ENCODE measurements at regions not wholly inside any gene's neighbourhood (a gene's known extent, or its start where the extent isn't known, plus 50 kb on each side); places are given as distances from the start of the nearest gene placed in this dataset.
"Not testable (repeated sequence)": the region's sequence is repeated elsewhere in the genome, so short reads cannot be mapped to it uniquely, and the experiment has no call there.

- DNase-seq: no peak
Measured at GRCh38 chr2:56811401-56811800, 627.6 kb downstream of the CCDC85A start.

DNA sequence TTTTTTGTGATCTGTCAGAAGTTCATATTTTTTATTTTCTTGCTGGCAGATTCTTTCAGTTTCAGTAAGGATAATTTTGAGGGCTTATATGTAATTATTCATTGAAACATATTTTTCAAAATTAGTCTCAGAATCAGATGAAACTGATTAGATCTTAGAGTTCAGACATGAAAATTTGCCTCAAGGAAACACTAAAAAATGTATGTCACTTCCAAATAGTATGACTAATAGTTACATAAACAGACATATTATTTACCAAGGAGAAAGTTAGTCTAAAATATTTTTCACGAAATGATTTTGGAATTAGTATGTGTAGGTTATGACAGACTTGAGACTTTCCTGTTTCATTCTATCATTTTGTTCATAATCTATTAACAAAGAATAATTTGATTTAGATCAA, 628.6 kb downstream of the CCDC85A start:
- no peak for DNase-seq

DNA sequence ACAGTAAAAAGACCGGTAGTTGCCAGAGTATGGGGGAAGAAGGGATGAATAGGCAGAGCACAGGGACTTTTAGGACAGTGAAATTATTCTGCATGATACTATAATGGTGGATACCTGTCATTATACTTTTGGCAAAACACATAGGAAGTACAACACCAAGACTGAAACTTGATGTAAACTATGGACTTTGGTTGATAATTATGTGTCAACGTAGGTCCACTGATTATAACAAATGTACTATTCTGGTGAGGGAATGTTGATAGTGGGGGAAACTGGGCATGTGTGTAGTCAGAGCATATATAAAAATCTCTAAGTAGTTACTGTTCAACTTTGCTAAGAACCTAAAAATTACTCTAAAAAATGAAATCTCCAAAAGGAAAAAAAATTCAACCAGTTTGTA, 629.7 kb downstream of the CCDC85A start:
- no peak for DNase-seq

DNA sequence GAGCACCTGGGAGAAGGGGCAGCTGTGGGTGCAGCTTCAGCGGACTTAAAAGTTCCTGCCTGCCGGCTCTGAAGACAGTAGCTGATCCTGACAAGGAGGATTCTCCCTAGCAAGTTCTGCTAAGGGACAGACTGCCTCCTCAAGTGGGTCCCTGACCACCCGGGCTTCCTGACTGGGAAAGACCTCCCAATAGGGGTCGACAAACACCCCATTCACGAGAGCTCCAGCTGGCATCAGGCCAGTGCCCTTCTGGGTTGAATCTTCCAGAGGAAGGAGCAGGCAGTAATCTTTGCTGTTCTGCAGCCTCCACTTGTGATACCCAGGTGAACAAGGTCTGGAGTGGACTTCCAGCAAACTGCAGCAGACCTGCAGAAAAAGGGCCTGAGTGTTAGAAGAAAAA, 632.9 kb downstream of the CCDC85A start:
- no peak for DNase-seq

DNA sequence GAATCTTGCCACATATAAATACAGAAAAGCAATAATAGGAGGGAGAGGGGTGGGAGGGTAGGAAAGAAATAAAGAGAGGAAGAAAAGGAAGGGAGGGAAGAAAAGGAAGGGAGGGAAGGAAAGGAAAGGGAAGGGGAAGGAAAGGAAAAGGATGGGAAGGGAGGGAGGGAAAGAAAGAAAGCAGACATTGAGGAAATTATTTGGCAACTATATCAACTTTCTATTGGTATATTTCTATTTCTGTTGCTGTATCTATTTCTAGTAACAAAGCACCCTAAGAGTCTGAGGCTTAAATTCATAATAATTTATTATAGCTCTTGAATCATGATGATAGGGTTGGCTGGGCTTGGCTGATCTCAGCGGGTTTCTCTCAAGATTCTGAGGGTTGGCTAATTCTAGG, 648.0 kb downstream of the CCDC85A start:
- DNase-seq: no peak

GRCh38 chr2:56834686-56835085, 650.9 kb downstream of the CCDC85A start:
- DNase-seq: no peak

- DNase-seq: not testable (repeated sequence)
Measured at GRCh38 chr2:56840009-56840408, 656.2 kb downstream of the CCDC85A start.

GRCh38 chr2:56860991-56861390, 677.2 kb downstream of the CCDC85A start:
- no peak for DNase-seq

DNA sequence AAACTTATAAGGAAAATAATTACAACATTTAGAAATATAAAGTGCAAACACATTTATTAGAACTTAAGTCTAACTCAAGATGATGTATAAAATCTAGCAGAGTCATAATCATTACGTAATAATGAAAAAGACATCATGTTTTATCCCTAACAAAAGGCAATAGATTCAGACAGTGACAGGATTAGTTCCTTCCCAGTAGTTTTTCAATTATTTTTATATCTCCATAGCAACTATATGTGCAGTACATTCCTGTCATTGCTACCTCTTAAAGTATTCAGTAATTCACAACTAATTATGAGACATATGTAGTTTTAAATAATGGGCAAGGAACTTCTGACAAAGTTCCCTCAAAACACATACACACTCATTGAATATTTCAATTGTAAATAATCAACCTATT, 687.9 kb downstream of the CCDC85A start:
- no peak for DNase-seq

GRCh38 chr2:56874717-56875116, 690.9 kb downstream of the CCDC85A start:
- DNase-seq: no peak

- DNase-seq: no peak
Measured at GRCh38 chr2:56889738-56890137, 705.9 kb downstream of the CCDC85A start.

GRCh38 chr2:56892382-56892781, 708.6 kb downstream of the CCDC85A start:
- DNase-seq: no peak

DNA sequence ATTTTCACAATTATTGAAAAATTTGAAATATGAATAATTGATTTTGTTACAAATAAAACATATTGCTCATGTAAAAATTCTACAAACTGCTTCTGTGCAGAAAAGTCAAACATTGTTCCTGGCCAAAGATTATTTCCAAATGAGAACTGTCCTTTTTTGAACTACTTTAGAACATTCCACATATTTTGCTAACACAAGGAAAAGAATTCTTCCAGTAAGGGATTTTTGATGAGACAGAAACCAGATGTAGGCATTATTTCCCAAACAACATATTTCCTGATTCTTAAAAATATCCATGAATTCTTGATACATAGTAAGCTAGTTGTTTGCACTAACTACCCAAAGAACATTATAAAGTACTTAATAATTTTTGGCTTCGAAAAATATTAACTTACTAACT, 715.2 kb downstream of the CCDC85A start:
- no peak for DNase-seq

DNA sequence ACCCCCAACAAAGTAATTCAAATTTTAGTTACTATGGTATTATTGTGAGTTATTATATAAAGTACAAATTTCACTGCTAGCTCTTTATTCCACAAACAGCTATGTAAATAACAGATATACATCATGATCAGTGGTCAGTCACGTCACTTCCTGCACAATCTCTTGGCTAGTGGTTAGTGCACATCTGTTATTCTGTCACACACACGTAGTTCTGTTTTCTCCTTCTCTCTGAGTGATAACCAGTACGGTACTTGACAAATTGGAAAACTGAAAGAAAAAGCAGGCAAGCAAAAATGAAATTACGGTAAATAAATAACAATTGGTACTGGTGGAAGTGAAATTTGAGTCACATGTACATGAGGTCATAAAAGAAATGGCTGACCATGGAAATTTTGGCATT, 728.7 kb downstream of the CCDC85A start:
- no peak for DNase-seq

GRCh38 chr2:56918790-56919189, 735.0 kb downstream of the CCDC85A start:
- no peak for DNase-seq

- DNase-seq: no peak
Measured at GRCh38 chr2:56933976-56934375, 750.2 kb downstream of the CCDC85A start.

DNA sequence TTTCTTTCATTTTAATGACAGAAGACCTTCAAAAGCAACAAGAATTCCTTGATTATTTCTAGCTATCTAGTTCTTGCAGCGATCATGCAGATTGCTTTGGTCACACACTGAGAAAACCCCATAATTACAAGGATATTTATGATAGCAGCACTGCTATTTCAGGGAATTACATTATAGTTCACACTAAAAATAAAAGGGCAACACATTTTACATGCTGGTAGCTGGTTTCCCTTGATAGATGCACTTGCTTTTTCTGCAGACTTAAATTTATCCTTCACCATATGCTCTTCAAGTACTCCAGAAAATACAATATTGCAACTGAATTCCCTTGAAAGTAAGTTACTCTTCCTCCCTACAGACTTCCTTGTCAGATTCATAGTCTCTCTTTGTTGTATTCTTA, 751.1 kb downstream of the CCDC85A start:
- DNase-seq: no peak

GRCh38 chr2:56940054-56940453, 756.3 kb downstream of the CCDC85A start:
- no peak for DNase-seq

- DNase-seq: no peak
Measured at GRCh38 chr2:56952871-56953270, 769.1 kb downstream of the CCDC85A start.

DNA sequence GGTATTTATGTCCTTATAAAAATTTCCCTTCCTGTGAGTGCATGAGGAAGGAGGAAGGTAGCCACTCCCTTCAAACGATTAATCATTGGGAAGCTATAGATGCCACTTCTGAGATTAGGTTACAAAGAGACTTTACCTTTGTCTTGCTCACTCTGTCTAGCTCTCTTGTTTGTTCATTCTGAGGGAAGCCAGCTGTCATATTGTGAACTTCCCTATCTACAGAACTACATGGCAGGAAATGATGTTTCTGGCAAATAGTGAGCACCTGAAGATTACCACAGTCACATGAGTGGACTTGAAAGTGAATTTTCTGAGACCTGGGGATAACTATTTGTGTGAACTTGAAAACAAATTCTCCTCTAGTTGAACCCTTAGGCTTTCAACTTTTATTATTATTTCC, 776.8 kb downstream of the CCDC85A start:
- DNase-seq: no peak

GRCh38 chr2:56962673-56963072, 778.9 kb downstream of the CCDC85A start:
- no peak for DNase-seq

- DNase-seq: no peak
Measured at GRCh38 chr2:56969513-56969912, 785.7 kb downstream of the CCDC85A start.

GRCh38 chr2:56971383-56971974, 787.7 kb downstream of the CCDC85A start:
- DNase-seq: no peak

DNA sequence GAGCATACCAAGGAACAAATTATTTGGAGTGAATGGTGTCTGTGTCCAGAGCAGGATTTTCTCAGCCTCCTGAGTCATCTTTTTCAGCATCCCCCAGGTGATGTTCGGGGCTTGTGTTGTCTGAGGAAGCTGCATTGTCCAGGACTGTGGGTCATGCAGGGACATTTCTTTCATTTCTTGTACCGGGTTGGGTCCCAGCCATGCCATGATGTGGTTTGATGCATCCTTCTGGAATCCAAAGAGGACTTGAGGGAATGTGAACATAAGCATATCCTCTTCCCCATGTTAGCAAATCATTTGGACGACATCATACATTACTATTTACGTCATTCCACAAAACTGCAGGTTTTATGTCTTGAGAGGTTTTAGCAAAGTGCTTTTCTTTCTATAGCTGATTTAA, 797.8 kb downstream of the CCDC85A start:
- no peak for DNase-seq

- no peak for DNase-seq
Measured at GRCh38 chr2:56985609-56986008, 801.8 kb downstream of the CCDC85A start.

GRCh38 chr2:57022496-57022895, 838.7 kb downstream of the CCDC85A start:
- DNase-seq: no peak

Data from activated gamma-delta T cell (primary cell).